OCI-LY7 (cell line): ENCODE measurements at regions not wholly inside any gene's neighbourhood (a gene's known extent, or its start where the extent isn't known, plus 50 kb on each side); places are given as distances from the start of the nearest gene placed in this dataset.

Experiments
- BruUV-seq: library from RNA; stranded (reverse); fragments of 400-500 nt; replicated peaks from 2 replicates; lab custom pipeline; 2021; lab: Mats Ljungman, UMichigan
- CTCF ChIA-PET: fragments of 300-600 bp; sonication (Branson Sonifier 250); formaldehyde crosslinking; loops from one replicate; lab custom pipeline; 2022; ENCODE audit warnings: antibody characterized with exemption; ENCODE audit not compliant: unreplicated experiment; lab: Charles Lee
- POLR2A ChIA-PET: fragments of 300-600 bp; sonication (Branson Sonifier 250); formaldehyde crosslinking; loops from one replicate; lab custom pipeline; 2022; ENCODE audit warnings: antibody characterized with exemption; lab: Charles Lee
- DNase-seq: peaks from one replicate; pipeline ENCODE4 v3.0.0-alpha.2; 2015; ENCODE audit warnings: low spot score
- H2AFZ ChIP-seq: fragments of 200-600 bp; sonication (generic), shearing (Covaris generic); 2 replicates; pipeline ENCODE4 v1.6.1; 2014; ENCODE audit warnings: mild to moderate bottlenecking, antibody characterized with exemption, low read length, moderate library complexity
- H3K27ac ChIP-seq: fragments of 200-600 bp; sonication (generic); 2 replicates; pipeline ENCODE4 v1.5.1; 2014; ENCODE audit warnings: mixed run types, low read depth, mild to moderate bottlenecking, moderate library complexity, low read length, inconsistent platforms; ENCODE audit not compliant: poor library complexity, severe bottlenecking
- H3K36me3 ChIP-seq: fragments of 200-600 bp; sonication (generic); 2 replicates; pipeline ENCODE4 v1.6.1; 2014; ENCODE audit warnings: mild to moderate bottlenecking, antibody characterized with exemption, low read length, moderate library complexity, mixed read lengths; ENCODE audit not compliant: insufficient read depth
- H3K4me1 ChIP-seq: fragments of 200-600 bp; sonication (generic); 2 replicates; pipeline ENCODE4 v1.5.1; 2014; ENCODE audit warnings: mild to moderate bottlenecking, low read length; ENCODE audit not compliant: insufficient read depth, poor library complexity, severe bottlenecking
- H3K4me2 ChIP-seq: fragments of 200-600 bp; sonication (generic); 2 replicates; pipeline ENCODE4 v1.6.1; 2014; ENCODE audit warnings: mild to moderate bottlenecking, low read length
- H3K4me3 ChIP-seq: fragments of 200-600 bp; sonication (generic); 2 replicates; pipeline ENCODE4 v1.5.1; 2014; ENCODE audit warnings: mild to moderate bottlenecking, low read depth, low read length; ENCODE audit not compliant: poor library complexity, severe bottlenecking
- H3K79me2 ChIP-seq: fragments of 200-600 bp; sonication (generic); 2 replicates; pipeline ENCODE4 v1.6.1; 2016; ENCODE audit warnings: low read depth, mild to moderate bottlenecking, low read length, moderate library complexity, mixed read lengths; ENCODE audit not compliant: insufficient read depth
- H3K9me2 ChIP-seq: fragments of 200-600 bp; sonication (generic); 2 replicates; pipeline ENCODE4 v1.6.1; 2016; ENCODE audit warnings: mild to moderate bottlenecking, low read length, mixed read lengths; ENCODE audit not compliant: insufficient read depth
- H3K9me3 ChIP-seq: fragments of 200-600 bp; sonication (generic); 2 replicates; pipeline ENCODE4 v1.6.1; 2014; ENCODE audit warnings: mild to moderate bottlenecking, mixed run types, low read length, mixed read lengths
- H4K20me1 ChIP-seq: fragments of 200-600 bp; sonication (generic); 2 replicates; pipeline ENCODE4 v1.6.1; 2014; ENCODE audit warnings: mild to moderate bottlenecking, antibody characterized with exemption, low read length, moderate library complexity, mixed read lengths; ENCODE audit not compliant: insufficient read depth
- CTCF ChIP-seq: fragments of 200-600 bp; sonication (generic); conservative IDR thresholded peaks from 2 replicates; pipeline ENCODE4 v1.5.1; 2014; ENCODE audit warnings: mild to moderate bottlenecking, antibody characterized with exemption, low read length, moderate library complexity, mixed read lengths
- EZH2phosphoT487 ChIP-seq: fragments of 200-600 bp; sonication (generic); IDR thresholded peaks from 2 replicates; pipeline ENCODE4 v1.6.1; 2018; ENCODE audit warnings: low read depth, borderline replicate concordance, mild to moderate bottlenecking, mixed run types, antibody characterized with exemption, low read length, moderate library complexity, mixed read lengths
- intact Hi-C: fragments of 100-400 bp; cut with micrococcal nuclease; formaldehyde crosslinking; loops from one replicate; pipeline ENCODE4 v1.10.0; 2022; ENCODE audit not compliant: unreplicated experiment

GRCh38 chr7:26454180-26454579 is 162.5 kb downstream of the SNX10 start:
- no peak overlapping the region for H3K4me2 ChIP-seq
- CTCF ChIA-PET = no interaction called here

GRCh38 chr7:26457696-26458327 is 166.2 kb downstream of the SNX10 start:
- Histone ChIP-seq H3K79me2 (no peaks in the 10 kb centered on the region), H3K9me3 (no peaks in the 10 kb centered on the region), H3K9me2 (no peaks in the 10 kb centered on the region), H3K36me3 (no peaks in the 10 kb centered on the region), H2AFZ (no peak overlapping the region), H3K4me1 (no peaks in the 10 kb centered on the region), H4K20me1 (no peaks in the 10 kb centered on the region), H3K4me2 (no peak overlapping the region), H3K27ac (no peak overlapping the region), H3K4me3 (no peak overlapping the region)
- no TSS peak for BruUV-seq
- no peak for DNase-seq
- POLR2A ChIA-PET = no interaction called here
- intact Hi-C loops = no loop called here
- CTCF ChIA-PET = interaction anchor here (0.5 kb wide), 1 partner anchor 19 kb away, joined by 4 read pairs; no protein-coding TSS in a partner anchor
- TF ChIP-seq EZH2phosphoT487 (no peak), CTCF (no peak)

More at GRCh38 chr7:26454180-26454579, 162.5 kb downstream of the SNX10 start:
- Histone ChIP-seq H3K27ac (no peak overlapping the region), H3K79me2 (no peaks in the 10 kb centered on the region), H3K36me3 (no peaks in the 10 kb centered on the region), H3K9me2 (no peaks in the 10 kb centered on the region), H3K9me3 (no peaks in the 10 kb centered on the region), H4K20me1 (no peaks in the 10 kb centered on the region), H3K4me1 (no peaks in the 10 kb centered on the region), H3K4me3 (no peak overlapping the region), H2AFZ (no peak overlapping the region)
- DNase-seq = no peak
- POLR2A ChIA-PET = interaction anchor here (0.6 kb wide), 1 partner anchor 23 kb away, joined by 3 read pairs; no protein-coding TSS in a partner anchor
- TF ChIP-seq EZH2phosphoT487 (no peak), CTCF (no peak)
- no TSS peak for BruUV-seq
- intact Hi-C loops = no loop called here

- CTCF ChIA-PET = interaction anchor here (0.5 kb wide), 1 partner anchor 18 kb away, joined by 4 read pairs; no protein-coding TSS in a partner anchor
Observed at GRCh38 chr7:26458466-26459145, 166.9 kb downstream of the SNX10 start.

More at GRCh38 chr7:26458466-26459145, 166.9 kb downstream of the SNX10 start:
- H3K9me3 ChIP-seq = no peaks in the 10 kb centered on the region
- no peak overlapping the region for H3K27ac ChIP-seq
- POLR2A ChIA-PET = interaction anchor here (1.1 kb wide), 1 partner anchor 9 kb away, joined by 4 read pairs; no protein-coding TSS in a partner anchor
- H3K79me2 ChIP-seq = no peaks in the 10 kb centered on the region
- no peaks in the 10 kb centered on the region for H3K4me1 ChIP-seq
- H3K9me2 ChIP-seq = no peaks in the 10 kb centered on the region
- no peak for DNase-seq
- no peaks in the 10 kb centered on the region for H3K36me3 ChIP-seq
- TF ChIP-seq CTCF (no peak), EZH2phosphoT487 (no peak)
- H4K20me1 ChIP-seq = no peaks in the 10 kb centered on the region
- no TSS peak for BruUV-seq
- no peak overlapping the region for H2AFZ ChIP-seq
- H3K4me3 ChIP-seq = no peak overlapping the region
- intact Hi-C loops = no loop called here
- H3K4me2 ChIP-seq = no peak overlapping the region
